Calu3 (cell line): ENCODE measurements at regions not wholly inside any gene's neighbourhood (a gene's known extent, or its start where the extent isn't known, plus 50 kb on each side); places are given as distances from the start of the nearest gene placed in this dataset.

Experiments used
- BruUV-seq: library from RNA; stranded (reverse); fragments of 400-500 nt; replicated peaks from 2 replicates; lab custom pipeline; 2021; lab: Mats Ljungman, UMichigan
- CTCF ChIA-PET: fragments of 300-600 bp; sonication (Branson Sonifier 250); formaldehyde crosslinking; loops from one replicate; lab custom pipeline; 2022; ENCODE audit warnings: antibody characterized with exemption; lab: Charles Lee
- DNase-seq: peaks from one replicate; pipeline ENCODE4 v3.0.0; 2022
- H3K27ac Mint-ChIP-seq: one replicate; pipeline ENCODE4 v1.8.0; 2022; ENCODE audit warnings: mixed read lengths; ENCODE audit not compliant: unreplicated experiment
- H3K27me3 Mint-ChIP-seq: one replicate; pipeline ENCODE4 v1.8.0; 2022; ENCODE audit warnings: mixed read lengths; ENCODE audit not compliant: unreplicated experiment
- H3K36me3 Mint-ChIP-seq: one replicate; pipeline ENCODE4 v1.8.0; 2022; ENCODE audit warnings: mild to moderate bottlenecking, moderate library complexity, mixed read lengths; ENCODE audit not compliant: insufficient read depth, unreplicated experiment
- H3K4me1 Mint-ChIP-seq: one replicate; pipeline ENCODE4 v1.8.0; 2022; ENCODE audit warnings: mild to moderate bottlenecking, low read depth, mixed read lengths; ENCODE audit not compliant: unreplicated experiment
- H3K4me3 Mint-ChIP-seq: one replicate; pipeline ENCODE4 v1.8.0; 2022; ENCODE audit warnings: mild to moderate bottlenecking, low read depth, moderate library complexity, mixed read lengths; ENCODE audit not compliant: unreplicated experiment
- H3K9me3 Mint-ChIP-seq: one replicate; pipeline ENCODE4 v1.8.0; 2022; ENCODE audit warnings: low read depth, mixed read lengths; ENCODE audit not compliant: unreplicated experiment
- intact Hi-C: fragments of 100-400 bp; cut with micrococcal nuclease; formaldehyde crosslinking; loops from one replicate; pipeline ENCODE4 v1.10.0; 2022; ENCODE audit not compliant: unreplicated experiment
- TF ChIP-seq, protein P1 (sequence below): fragments of 200-600 bp; IDR thresholded peaks from one replicate; pipeline ENCODE4 v1.8.0; 2022; ENCODE audit warnings: antibody characterized with exemption; ENCODE audit not compliant: unreplicated experiment

- Mint-ChIP-seq H3K4me3 (no peak overlapping the region), H3K4me1 (no peaks in the 10 kb centered on the region), H3K27ac (no peak overlapping the region), H3K36me3 (no peaks in the 10 kb centered on the region), H3K27me3 (no peaks in the 10 kb centered on the region), H3K9me3 (peaks cover 3% of the 10 kb centered on the region)
- no peak for DNase-seq
- intact Hi-C loops = no loop called here
- CTCF ChIA-PET = no interaction called here
- TF ChIP-seq, protein P1, sequence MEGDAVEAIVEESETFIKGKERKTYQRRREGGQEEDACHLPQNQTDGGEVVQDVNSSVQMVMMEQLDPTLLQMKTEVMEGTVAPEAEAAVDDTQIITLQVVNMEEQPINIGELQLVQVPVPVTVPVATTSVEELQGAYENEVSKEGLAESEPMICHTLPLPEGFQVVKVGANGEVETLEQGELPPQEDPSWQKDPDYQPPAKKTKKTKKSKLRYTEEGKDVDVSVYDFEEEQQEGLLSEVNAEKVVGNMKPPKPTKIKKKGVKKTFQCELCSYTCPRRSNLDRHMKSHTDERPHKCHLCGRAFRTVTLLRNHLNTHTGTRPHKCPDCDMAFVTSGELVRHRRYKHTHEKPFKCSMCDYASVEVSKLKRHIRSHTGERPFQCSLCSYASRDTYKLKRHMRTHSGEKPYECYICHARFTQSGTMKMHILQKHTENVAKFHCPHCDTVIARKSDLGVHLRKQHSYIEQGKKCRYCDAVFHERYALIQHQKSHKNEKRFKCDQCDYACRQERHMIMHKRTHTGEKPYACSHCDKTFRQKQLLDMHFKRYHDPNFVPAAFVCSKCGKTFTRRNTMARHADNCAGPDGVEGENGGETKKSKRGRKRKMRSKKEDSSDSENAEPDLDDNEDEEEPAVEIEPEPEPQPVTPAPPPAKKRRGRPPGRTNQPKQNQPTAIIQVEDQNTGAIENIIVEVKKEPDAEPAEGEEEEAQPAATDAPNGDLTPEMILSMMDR = no peak
- no TSS peak for BruUV-seq
These were observed 1169.2 kb downstream of the OTOL1 start for GRCh38 chr3:162665684-162666391.

- H3K36me3 Mint-ChIP-seq = no peaks in the 10 kb centered on the region
- BruUV-seq = no TSS peak
- no peak overlapping the region for H3K4me3 Mint-ChIP-seq
- no peak for DNase-seq
- TF ChIP-seq, protein P1 = no peak
- intact Hi-C loops = no loop called here
- H3K27me3 Mint-ChIP-seq = no peaks in the 10 kb centered on the region
- CTCF ChIA-PET = no interaction called here
- peaks cover 3% of the 10 kb centered on the region for H3K9me3 Mint-ChIP-seq
- H3K4me1 Mint-ChIP-seq = no peaks in the 10 kb centered on the region
- H3K27ac Mint-ChIP-seq = no peak overlapping the region
These were observed 1170.2 kb downstream of the OTOL1 start for GRCh38 chr3:162666835-162667234.

GRCh38 chr3:162670181-162670580 lies 1173.6 kb downstream of the OTOL1 start:
- peaks cover 3% of the 10 kb centered on the region for H3K9me3 Mint-ChIP-seq
- H3K4me3 Mint-ChIP-seq = no peak overlapping the region
- no TSS peak for BruUV-seq
- H3K27ac Mint-ChIP-seq = no peak overlapping the region
- TF ChIP-seq, protein P1 = no peak
- H3K36me3 Mint-ChIP-seq = no peaks in the 10 kb centered on the region
- H3K4me1 Mint-ChIP-seq = no peaks in the 10 kb centered on the region
- no peak for DNase-seq
- CTCF ChIA-PET = no interaction called here
- H3K27me3 Mint-ChIP-seq = no peaks in the 10 kb centered on the region
- intact Hi-C loops = no loop called here

DNA sequence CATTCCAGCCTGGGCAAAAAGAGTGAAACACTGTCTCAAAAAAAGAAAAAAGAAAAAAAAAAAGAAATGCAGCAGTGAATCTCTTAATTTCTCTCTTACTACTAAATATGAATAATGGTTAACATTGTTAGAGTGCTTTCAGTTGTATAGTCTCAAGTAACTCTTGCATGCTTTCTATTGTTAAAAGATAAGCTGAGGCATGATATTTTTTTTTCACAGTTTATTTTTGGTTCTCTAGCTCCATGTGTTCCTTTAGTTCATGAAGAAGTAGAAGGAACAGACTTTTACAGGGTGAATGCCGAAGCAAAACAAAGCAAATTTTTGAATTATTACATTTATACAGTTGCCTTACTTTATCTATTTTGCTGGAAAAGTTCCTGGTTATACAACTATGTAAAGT lies 1180.9 kb downstream of the OTOL1 start:
- no peaks in the 10 kb centered on the region for H3K4me1 Mint-ChIP-seq
- H3K4me3 Mint-ChIP-seq = no peak overlapping the region
- CTCF ChIA-PET = interaction anchor here (0.7 kb wide), 2 partner anchors 22 to 124 kb away, joined by 3 read pairs; no protein-coding TSS in a partner anchor
- H3K27me3 Mint-ChIP-seq = no peaks in the 10 kb centered on the region
- no peak overlapping the region for H3K27ac Mint-ChIP-seq
- H3K36me3 Mint-ChIP-seq = no peaks in the 10 kb centered on the region
- TF ChIP-seq, protein P1 = no peak
- no peak for DNase-seq
- BruUV-seq = no TSS peak
- no peaks in the 10 kb centered on the region for H3K9me3 Mint-ChIP-seq
- intact Hi-C loops = no loop called here
